BE2C (cell line): ENCODE measurements at regions not wholly inside any gene's neighbourhood (a gene's known extent, or its start where the extent isn't known, plus 50 kb on each side); places are given as distances from the start of the nearest gene placed in this dataset.
A peak's percentile ranks its signal among the peaks of the same experiment; 100 is the strongest.

Experiments used
- DNase-seq: peaks from one replicate; pipeline ENCODE4 v3.0.0-alpha.2; 2020
- H3K27me3 ChIP-seq: fragments of 250-450 bp; sonication (Bioruptor Pico); 2 replicates; pipeline ENCODE4 v1.5.1; 2020; ENCODE audit warnings: mild to moderate bottlenecking
- H3K36me3 ChIP-seq: fragments of 250-450 bp; sonication (Bioruptor Pico); 2 replicates; pipeline ENCODE4 v1.5.1; 2020; ENCODE audit warnings: mild to moderate bottlenecking
- H3K4me1 ChIP-seq: fragments of 250-450 bp; sonication (Bioruptor Pico); 2 replicates; pipeline ENCODE4 v1.5.1; 2020
- H3K4me3 ChIP-seq: 2 replicates; pipeline ENCODE4 v1.5.1; 2011; ENCODE audit warnings: low read depth, low read length
- H3K9me3 ChIP-seq: fragments of 250-450 bp; sonication (Bioruptor Pico); 2 replicates; pipeline ENCODE4 v1.5.1; 2020
- CTCF ChIP-seq: IDR thresholded peaks from 2 replicates; pipeline ENCODE4 v1.5.1; 2012; ENCODE audit warnings: mild to moderate bottlenecking, low read depth, low read length

- TF ChIP-seq CTCF: peak; percentile 33
- no peaks in the 10 kb centered on the region for H3K9me3 ChIP-seq
- H3K36me3 ChIP-seq: no peaks in the 10 kb centered on the region
- no peaks in the 10 kb centered on the region for H3K27me3 ChIP-seq
- H3K4me3 ChIP-seq: no peak overlapping the region
- no peaks in the 10 kb centered on the region for H3K4me1 ChIP-seq
- DNase-seq: no peak
Observed at GRCh38 chr14:29222671-29223268, 456.2 kb downstream of the FOXG1 start.

- DNase-seq: no peak
- Histone ChIP-seq H3K27me3 (no peaks in the 10 kb centered on the region), H3K4me3 (no peak overlapping the region), H3K36me3 (no peaks in the 10 kb centered on the region), H3K4me1 (no peaks in the 10 kb centered on the region), H3K9me3 (no peaks in the 10 kb centered on the region)
- no peak for TF ChIP-seq CTCF
Observed at GRCh38 chr14:29223947-29224346, 457.4 kb downstream of the FOXG1 start.

- H3K27me3 ChIP-seq: no peaks in the 10 kb centered on the region
- no peak for TF ChIP-seq CTCF
- no peaks in the 10 kb centered on the region for H3K4me1 ChIP-seq
- no peak overlapping the region for H3K4me3 ChIP-seq
- no peak for DNase-seq
- H3K9me3 ChIP-seq: no peaks in the 10 kb centered on the region
- H3K36me3 ChIP-seq: no peaks in the 10 kb centered on the region
Observed at GRCh38 chr14:29227631-29228030, 461.0 kb downstream of the FOXG1 start.

- Histone ChIP-seq H3K9me3 (no peaks in the 10 kb centered on the region), H3K27me3 (no peaks in the 10 kb centered on the region), H3K4me3 (no peak overlapping the region), H3K36me3 (no peaks in the 10 kb centered on the region), H3K4me1 (no peaks in the 10 kb centered on the region)
- DNase-seq: no peak
- TF ChIP-seq CTCF: no peak
Observed at GRCh38 chr14:29232153-29232552, 465.6 kb downstream of the FOXG1 start.

GRCh38 chr14:29232711-29233110 is 466.1 kb downstream of the FOXG1 start:
- TF ChIP-seq CTCF: no peak
- H3K4me1 ChIP-seq: no peaks in the 10 kb centered on the region
- H3K27me3 ChIP-seq: no peaks in the 10 kb centered on the region
- no peak for DNase-seq
- H3K4me3 ChIP-seq: no peak overlapping the region
- H3K9me3 ChIP-seq: no peaks in the 10 kb centered on the region
- no peaks in the 10 kb centered on the region for H3K36me3 ChIP-seq

- no peaks in the 10 kb centered on the region for H3K27me3 ChIP-seq
- no peaks in the 10 kb centered on the region for H3K36me3 ChIP-seq
- no peaks in the 10 kb centered on the region for H3K9me3 ChIP-seq
- DNase-seq: no peak
- no peaks in the 10 kb centered on the region for H3K4me1 ChIP-seq
- no peak for TF ChIP-seq CTCF
- H3K4me3 ChIP-seq: no peak overlapping the region
Observed at GRCh38 chr14:29233188-29233587, 466.6 kb downstream of the FOXG1 start.
